ENCODE measurements at regions not wholly inside any gene's neighbourhood (a gene's known extent, or its start where the extent isn't known, plus 50 kb on each side); places are given as distances from the start of the nearest gene placed in this dataset.

- DNase-seq (ENCODE audit: low read depth): no peak
- no peak overlapping the region for H3K4me3 ChIP-seq (ENCODE audit: low read depth, low read length)
- TF ChIP-seq, protein P1, sequence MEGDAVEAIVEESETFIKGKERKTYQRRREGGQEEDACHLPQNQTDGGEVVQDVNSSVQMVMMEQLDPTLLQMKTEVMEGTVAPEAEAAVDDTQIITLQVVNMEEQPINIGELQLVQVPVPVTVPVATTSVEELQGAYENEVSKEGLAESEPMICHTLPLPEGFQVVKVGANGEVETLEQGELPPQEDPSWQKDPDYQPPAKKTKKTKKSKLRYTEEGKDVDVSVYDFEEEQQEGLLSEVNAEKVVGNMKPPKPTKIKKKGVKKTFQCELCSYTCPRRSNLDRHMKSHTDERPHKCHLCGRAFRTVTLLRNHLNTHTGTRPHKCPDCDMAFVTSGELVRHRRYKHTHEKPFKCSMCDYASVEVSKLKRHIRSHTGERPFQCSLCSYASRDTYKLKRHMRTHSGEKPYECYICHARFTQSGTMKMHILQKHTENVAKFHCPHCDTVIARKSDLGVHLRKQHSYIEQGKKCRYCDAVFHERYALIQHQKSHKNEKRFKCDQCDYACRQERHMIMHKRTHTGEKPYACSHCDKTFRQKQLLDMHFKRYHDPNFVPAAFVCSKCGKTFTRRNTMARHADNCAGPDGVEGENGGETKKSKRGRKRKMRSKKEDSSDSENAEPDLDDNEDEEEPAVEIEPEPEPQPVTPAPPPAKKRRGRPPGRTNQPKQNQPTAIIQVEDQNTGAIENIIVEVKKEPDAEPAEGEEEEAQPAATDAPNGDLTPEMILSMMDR (IDR thresholded peaks at IDR 0.05; ENCODE audit: insufficient read depth, low read length): no peak
These were observed 1113.3 kb downstream of the CDH8 start for GRCh38 chr16:60922920-60923319.

GRCh38 chr16:60914334-60914733 lies 1121.9 kb downstream of the CDH8 start:
- no peak for DNase-seq (ENCODE audit: low read depth)
- TF ChIP-seq, protein P1 (IDR thresholded peaks at IDR 0.05; ENCODE audit: insufficient read depth, low read length): no peak
- no peak overlapping the region for H3K4me3 ChIP-seq (ENCODE audit: low read depth, low read length)

- no peak for DNase-seq (ENCODE audit: low read depth)
- TF ChIP-seq, protein P1 (IDR thresholded peaks at IDR 0.05; ENCODE audit: insufficient read depth, low read length): no peak
These were observed 1128.6 kb downstream of the CDH8 start for GRCh38 chr16:60907645-60908044.

DNA sequence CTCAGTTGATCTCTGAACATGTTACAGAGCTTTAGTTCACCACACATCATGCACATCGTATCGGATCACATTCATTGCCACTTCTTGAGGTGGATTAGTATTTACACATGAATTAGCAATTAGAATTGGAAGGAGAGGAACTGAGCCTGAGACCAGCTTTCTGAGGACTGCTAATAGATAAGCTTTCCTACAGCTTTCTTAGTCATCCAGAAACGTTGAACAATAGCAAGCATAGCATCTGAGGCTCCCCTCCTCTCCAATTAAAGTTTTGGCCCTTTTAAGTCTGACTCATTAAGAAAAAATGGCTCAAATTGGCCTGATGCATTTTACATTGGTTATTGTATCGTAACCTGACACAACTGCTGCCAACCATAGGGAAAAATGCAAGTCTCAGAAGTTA lies 1130.4 kb downstream of the CDH8 start:
- H3K4me3 ChIP-seq (ENCODE audit: low read depth, low read length): no peak overlapping the region
- no peak for DNase-seq (ENCODE audit: low read depth)
- TF ChIP-seq, protein P1 (IDR thresholded peaks at IDR 0.05; ENCODE audit: insufficient read depth, low read length): no peak

More at GRCh38 chr16:60907645-60908044, 1128.6 kb downstream of the CDH8 start:
- H3K4me3 ChIP-seq (ENCODE audit: low read depth, low read length): no peak overlapping the region

DNA sequence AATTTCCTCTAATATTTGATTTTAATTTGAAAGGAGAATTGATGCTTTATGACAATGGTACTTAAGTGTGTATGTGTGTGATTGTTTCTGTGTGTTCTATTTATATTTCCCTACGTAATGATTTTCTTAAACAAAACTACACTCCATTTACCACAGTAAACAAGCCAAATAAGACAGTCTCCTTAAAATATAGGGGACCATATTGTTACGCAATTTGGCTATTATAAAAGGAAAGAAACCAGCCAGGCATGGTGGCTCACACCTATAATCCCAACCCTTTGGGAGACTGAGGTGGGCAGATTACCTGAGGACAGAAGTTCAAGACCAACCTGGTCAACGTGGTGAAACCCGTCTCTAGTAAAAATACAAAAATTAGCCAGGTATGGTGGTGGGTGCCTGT lies 1134.1 kb downstream of the CDH8 start:
- TF ChIP-seq, protein P1 (IDR thresholded peaks at IDR 0.05; ENCODE audit: insufficient read depth, low read length): no peak
- no peak overlapping the region for H3K4me3 ChIP-seq (ENCODE audit: low read depth, low read length)
- DNase-seq (ENCODE audit: low read depth): no peak

GRCh38 chr16:60882816-60883215 lies 1153.4 kb downstream of the CDH8 start:
- TF ChIP-seq, protein P1 (IDR thresholded peaks at IDR 0.05; ENCODE audit: insufficient read depth, low read length): no peak
- DNase-seq (ENCODE audit: low read depth): no peak

GRCh38 chr16:60852635-60853034 lies 1183.6 kb downstream of the CDH8 start:
- TF ChIP-seq, protein P1 (IDR thresholded peaks at IDR 0.05; ENCODE audit: insufficient read depth, low read length): no peak
- no peak for DNase-seq (ENCODE audit: low read depth)
- no peak overlapping the region for H3K4me3 ChIP-seq (ENCODE audit: low read depth, low read length)

More at GRCh38 chr16:60882816-60883215, 1153.4 kb downstream of the CDH8 start:
- H3K4me3 ChIP-seq (ENCODE audit: low read depth, low read length): no peak overlapping the region
